ENCODE measurements at regions not wholly inside any gene's neighbourhood (a gene's known extent, or its start where the extent isn't known, plus 50 kb on each side); places are given as distances from the start of the nearest gene placed in this dataset.

GRCh38 chr18:75530118-75530517, 102.6 kb upstream of the SMIM21 start:
- TF ChIP-seq CTCF (IDR thresholded peaks at IDR 0.05; ENCODE audit: extremely low read depth, missing control alignments), result no peak
- no peak for DNase-seq (ENCODE audit: low spot score)

- DNase-seq (ENCODE audit: low spot score), result no peak
- TF ChIP-seq CTCF (IDR thresholded peaks at IDR 0.05; ENCODE audit: extremely low read depth, missing control alignments), result no peak
These were observed 101.9 kb upstream of the SMIM21 start for GRCh38 chr18:75529394-75529793.

GRCh38 chr18:75527848-75528685, 100.6 kb upstream of the SMIM21 start:
- no peak for TF ChIP-seq CTCF (IDR thresholded peaks at IDR 0.05; ENCODE audit: extremely low read depth, missing control alignments)
- no peak for DNase-seq (ENCODE audit: low spot score)

- TF ChIP-seq CTCF (IDR thresholded peaks at IDR 0.05; ENCODE audit: extremely low read depth, missing control alignments), result no peak
- DNase-seq (ENCODE audit: low spot score), result no peak
These were observed 98.5 kb upstream of the SMIM21 start for GRCh38 chr18:75526038-75526437.

GRCh38 chr18:75525331-75525730, 97.8 kb upstream of the SMIM21 start:
- no peak for DNase-seq (ENCODE audit: low spot score)
- TF ChIP-seq CTCF (IDR thresholded peaks at IDR 0.05; ENCODE audit: extremely low read depth, missing control alignments), result no peak

- no peak for TF ChIP-seq CTCF (IDR thresholded peaks at IDR 0.05; ENCODE audit: extremely low read depth, missing control alignments)
- DNase-seq (ENCODE audit: low spot score), result no peak
These were observed 97.3 kb upstream of the SMIM21 start for GRCh38 chr18:75524841-75525240.

GRCh38 chr18:75524181-75524580, 96.7 kb upstream of the SMIM21 start:
- no peak for TF ChIP-seq CTCF (IDR thresholded peaks at IDR 0.05; ENCODE audit: extremely low read depth, missing control alignments)
- no peak for DNase-seq (ENCODE audit: low spot score)

Data from GM20000 (cell line).